OCI-LY1 (cell line): ENCODE measurements at regions not wholly inside any gene's neighbourhood (a gene's known extent, or its start where the extent isn't known, plus 50 kb on each side); places are given as distances from the start of the nearest gene placed in this dataset.

Experiments used
- H2AFZ ChIP-seq: fragments of 200-600 bp; sonication (generic), shearing (Covaris generic); 2 replicates; pipeline ENCODE4 v1.6.0; 2014; ENCODE audit warnings: antibody characterized with exemption, mild to moderate bottlenecking, low read length
- H3F3A ChIP-seq: fragments of 200-600 bp; sonication (generic), shearing (Covaris generic); 2 replicates; pipeline ENCODE4 v1.6.0; 2014; ENCODE audit warnings: mild to moderate bottlenecking, antibody characterized with exemption, low read length, moderate library complexity; ENCODE audit not compliant: insufficient read depth
- H3K27ac ChIP-seq: fragments of 200-600 bp; sonication (generic); 2 replicates; pipeline ENCODE4 v1.5.1; 2014; ENCODE audit warnings: low read length, mixed run types, mild to moderate bottlenecking, low read depth; ENCODE audit not compliant: poor library complexity, severe bottlenecking
- H3K27me3 ChIP-seq: fragments of 200-600 bp; sonication (generic); 2 replicates; pipeline ENCODE4 v1.6.0; 2014; ENCODE audit warnings: antibody characterized with exemption, mild to moderate bottlenecking, low read length, moderate library complexity; ENCODE audit not compliant: insufficient read depth
- H3K36me3 ChIP-seq: fragments of 200-600 bp; sonication (generic); 2 replicates; pipeline ENCODE4 v1.6.1; 2014; ENCODE audit warnings: mild to moderate bottlenecking, antibody characterized with exemption, low read length, moderate library complexity, mixed read lengths; ENCODE audit not compliant: insufficient read depth
- H3K4me1 ChIP-seq: fragments of 200-600 bp; sonication (generic); 2 replicates; pipeline ENCODE4 v1.5.1; 2014; ENCODE audit warnings: mild to moderate bottlenecking, low read length, moderate library complexity; ENCODE audit not compliant: insufficient read depth, severe bottlenecking
- H3K4me2 ChIP-seq: fragments of 200-600 bp; sonication (generic), shearing (Covaris generic); 2 replicates; pipeline ENCODE4 v1.6.1; 2014; ENCODE audit warnings: low read length
- H3K4me3 ChIP-seq: fragments of 200-600 bp; sonication (generic); 2 replicates; pipeline ENCODE4 v1.5.1; 2014; ENCODE audit warnings: low read length, low read depth, mild to moderate bottlenecking, mixed read lengths; ENCODE audit not compliant: poor library complexity, severe bottlenecking
- H3K79me2 ChIP-seq: fragments of 200-600 bp; shearing (Covaris generic); 2 replicates; pipeline ENCODE4 v1.6.1; 2016; ENCODE audit warnings: mixed run types, low read length, mixed read lengths; ENCODE audit not compliant: insufficient read depth
- H3K9ac ChIP-seq: fragments of 200-600 bp; sonication (generic), shearing (Covaris generic); 2 replicates; pipeline ENCODE4 v1.6.1; 2014; ENCODE audit warnings: mild to moderate bottlenecking, low read length, mixed read lengths
- H3K9me2 ChIP-seq: fragments of 200-600 bp; sonication (generic), shearing (Covaris generic); 2 replicates; pipeline ENCODE4 v1.6.1; 2014; ENCODE audit warnings: low read depth, mild to moderate bottlenecking, low read length, mixed read lengths
- H3K9me3 ChIP-seq: fragments of 200-600 bp; shearing (Covaris generic); 2 replicates; pipeline ENCODE4 v1.6.1; 2014; ENCODE audit warnings: low read length, mixed read lengths
- H4K20me1 ChIP-seq: fragments of 200-600 bp; sonication (generic), shearing (Covaris generic); 2 replicates; pipeline ENCODE4 v1.6.0; 2016; ENCODE audit warnings: mild to moderate bottlenecking, low read length; ENCODE audit not compliant: insufficient read depth
- CTCF ChIP-seq: fragments of 200-600 bp; sonication (generic), shearing (Covaris generic); IDR thresholded peaks from 2 replicates; pipeline ENCODE4 v1.5.1; 2017; ENCODE audit warnings: mild to moderate bottlenecking, antibody characterized with exemption, low read length, moderate library complexity, mixed read lengths
- EZH2 ChIP-seq: fragments of 200-600 bp; sonication (generic), shearing (Covaris generic); IDR thresholded peaks from 2 replicates; pipeline ENCODE4 v1.8.0; 2017; ENCODE audit warnings: borderline replicate concordance, mixed run types, mild to moderate bottlenecking, antibody characterized with exemption, low read length, moderate library complexity, mixed read lengths

DNA sequence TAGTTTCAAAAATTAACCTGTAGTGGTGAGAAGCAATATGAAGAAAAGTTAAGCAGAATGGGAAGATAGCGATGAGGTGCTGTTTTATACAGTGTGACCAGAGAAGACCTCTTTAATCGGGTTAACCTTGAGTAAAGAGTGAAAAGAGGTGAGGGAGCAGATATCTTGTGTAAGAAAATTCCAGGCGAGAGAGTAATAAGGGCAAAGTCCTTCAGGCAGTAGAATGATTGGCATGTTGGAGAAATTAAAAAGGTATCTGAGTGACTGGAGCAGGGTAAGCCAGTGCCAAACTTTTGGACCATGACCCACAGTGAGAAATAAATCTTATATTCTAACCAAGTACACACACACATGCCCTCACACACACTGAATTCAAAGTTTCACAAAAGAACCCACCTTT lies 374.7 kb upstream of the LARGE1 start:
- Histone ChIP-seq H4K20me1 (no peaks in the 10 kb centered on the region), H3K27ac (no peak overlapping the region), H3F3A (no peaks in the 10 kb centered on the region), H3K9me3 (no peaks in the 10 kb centered on the region), H3K4me2 (no peak overlapping the region), H3K79me2 (no peaks in the 10 kb centered on the region), H3K4me3 (no peak overlapping the region), H3K36me3 (no peaks in the 10 kb centered on the region), H3K4me1 (no peaks in the 10 kb centered on the region), H2AFZ (no peak overlapping the region), H3K9me2 (no peaks in the 10 kb centered on the region), H3K9ac (no peak overlapping the region), H3K27me3 (no peaks in the 10 kb centered on the region)
- TF ChIP-seq EZH2 (no peak), CTCF (no peak)

DNA sequence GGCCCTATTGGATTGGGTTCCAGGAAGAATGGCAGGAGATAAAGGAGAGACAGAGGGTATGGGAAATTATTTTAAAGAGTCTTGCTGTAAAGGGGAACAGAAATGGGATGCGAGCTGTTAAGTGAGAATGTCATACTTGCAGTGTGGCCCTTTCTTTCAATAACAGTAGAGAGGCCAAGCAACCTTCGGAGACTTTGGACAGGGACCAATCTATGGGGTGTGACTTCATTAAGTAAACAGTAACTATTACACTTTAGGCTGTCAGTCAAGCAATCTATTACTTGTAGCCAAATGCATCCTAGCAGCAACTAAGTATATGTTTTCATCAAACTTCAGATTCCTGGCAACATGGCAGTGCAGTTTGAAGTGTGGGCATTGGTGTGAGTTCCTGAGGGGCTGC lies 376.2 kb upstream of the LARGE1 start:
- Histone ChIP-seq H3K4me3 (no peak overlapping the region), H3K4me1 (no peaks in the 10 kb centered on the region), H4K20me1 (no peaks in the 10 kb centered on the region), H3K4me2 (no peak overlapping the region), H3K36me3 (no peaks in the 10 kb centered on the region), H3K27ac (no peak overlapping the region), H2AFZ (no peak overlapping the region), H3K27me3 (no peaks in the 10 kb centered on the region), H3K79me2 (no peaks in the 10 kb centered on the region), H3F3A (no peaks in the 10 kb centered on the region), H3K9me3 (no peaks in the 10 kb centered on the region), H3K9me2 (no peaks in the 10 kb centered on the region), H3K9ac (no peak overlapping the region)
- no peak for TF ChIP-seq EZH2
- no peak for TF ChIP-seq CTCF

GRCh38 chr22:34297536-34298120 lies 377.4 kb upstream of the LARGE1 start:
- H4K20me1 ChIP-seq: no peaks in the 10 kb centered on the region
- no peaks in the 10 kb centered on the region for H3K9me2 ChIP-seq
- TF ChIP-seq EZH2 (no peak), CTCF (no peak)
- H3K4me2 ChIP-seq: no peak overlapping the region
- no peaks in the 10 kb centered on the region for H3K27me3 ChIP-seq
- H3K4me3 ChIP-seq: no peak overlapping the region
- H3F3A ChIP-seq: no peaks in the 10 kb centered on the region
- no peak overlapping the region for H3K27ac ChIP-seq
- no peak overlapping the region for H3K9ac ChIP-seq
- H2AFZ ChIP-seq: no peak overlapping the region
- no peaks in the 10 kb centered on the region for H3K4me1 ChIP-seq
- H3K9me3 ChIP-seq: no peaks in the 10 kb centered on the region
- no peaks in the 10 kb centered on the region for H3K36me3 ChIP-seq
- no peaks in the 10 kb centered on the region for H3K79me2 ChIP-seq
